GM19455 (cell line): ENCODE measurements at regions not wholly inside any gene's neighbourhood (a gene's known extent, or its start where the extent isn't known, plus 50 kb on each side); places are given as distances from the start of the nearest gene placed in this dataset.
"Not testable (repeated sequence)": the region's sequence is repeated elsewhere in the genome, so short reads cannot be mapped to it uniquely, and the experiment has no call there.

Experiments
- ATAC-seq: cut with Tn5 transposase; IDR thresholded peaks from one replicate; pipeline ENCODE4 v1.9.1; 2021; ENCODE audit not compliant: unreplicated experiment

DNA sequence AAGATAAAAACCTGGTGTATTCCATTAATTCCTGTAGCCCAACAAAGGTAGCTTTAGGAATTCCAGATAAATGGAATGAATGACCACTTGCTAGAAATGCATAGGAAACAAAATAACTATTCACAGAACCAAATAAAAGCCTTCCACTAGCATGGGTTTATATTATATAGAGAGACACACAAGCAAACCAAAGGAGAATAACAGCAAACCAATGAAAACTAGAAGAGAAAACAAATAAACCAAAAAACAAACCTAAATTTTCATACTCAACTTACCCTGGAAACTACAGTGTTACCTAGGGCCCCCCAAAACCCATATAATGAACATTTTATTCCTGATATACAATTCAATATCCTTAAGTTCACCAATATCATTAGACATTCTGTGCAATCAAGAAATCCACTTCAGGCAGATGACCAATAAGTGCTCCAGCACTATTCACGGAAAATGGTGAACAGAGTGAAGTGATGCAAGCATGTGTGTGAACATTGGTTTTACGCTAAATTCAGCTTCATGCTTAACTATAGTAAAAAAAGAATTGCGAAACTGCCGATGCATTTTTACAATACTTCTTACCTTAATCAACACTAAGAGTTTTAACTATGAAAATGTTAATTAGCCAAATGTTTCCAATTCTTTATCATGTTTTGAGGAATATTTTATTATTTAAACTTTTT, 1108.4 kb upstream of the TMEM132C start:
- ATAC-seq = no peak

DNA sequence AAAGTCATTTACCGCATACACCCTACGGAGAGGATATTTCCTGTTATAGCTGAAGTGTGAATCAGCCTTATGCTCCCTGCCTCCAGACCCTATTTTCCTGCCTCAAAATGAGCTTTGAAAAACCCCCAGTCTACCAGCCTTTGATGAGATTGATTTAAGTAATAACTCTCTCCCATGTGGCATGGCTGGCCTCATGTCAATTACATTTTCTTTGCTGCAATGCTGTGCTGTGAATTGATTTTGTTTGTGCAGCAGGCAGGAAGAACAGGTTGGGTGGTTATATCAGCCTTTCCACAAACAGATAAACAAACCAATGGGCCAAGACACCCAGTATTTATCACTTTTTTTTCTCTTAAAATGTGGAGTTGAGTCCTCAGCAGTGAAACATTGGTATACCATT, 1105.5 kb upstream of the TMEM132C start:
- no peak for ATAC-seq

DNA sequence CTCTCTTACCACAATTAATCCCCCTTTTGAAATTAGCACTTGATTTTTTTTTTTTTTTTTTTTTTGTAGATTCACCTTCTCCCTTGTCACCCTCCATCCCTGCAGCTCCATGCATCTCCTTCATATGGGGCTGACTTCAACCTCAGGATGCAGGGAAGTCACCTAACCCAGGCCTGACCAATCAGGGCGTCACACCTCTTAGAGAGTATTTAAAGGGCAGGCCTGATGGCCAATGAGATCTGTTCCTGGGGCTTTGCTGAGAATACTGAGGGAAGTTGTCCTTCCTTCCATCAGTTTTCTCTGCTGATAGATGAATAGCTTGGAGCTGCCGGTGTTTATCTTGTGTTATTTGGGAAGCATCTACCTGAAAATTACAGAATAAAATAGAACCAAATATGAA, 1104.7 kb upstream of the TMEM132C start:
- no peak for ATAC-seq

DNA sequence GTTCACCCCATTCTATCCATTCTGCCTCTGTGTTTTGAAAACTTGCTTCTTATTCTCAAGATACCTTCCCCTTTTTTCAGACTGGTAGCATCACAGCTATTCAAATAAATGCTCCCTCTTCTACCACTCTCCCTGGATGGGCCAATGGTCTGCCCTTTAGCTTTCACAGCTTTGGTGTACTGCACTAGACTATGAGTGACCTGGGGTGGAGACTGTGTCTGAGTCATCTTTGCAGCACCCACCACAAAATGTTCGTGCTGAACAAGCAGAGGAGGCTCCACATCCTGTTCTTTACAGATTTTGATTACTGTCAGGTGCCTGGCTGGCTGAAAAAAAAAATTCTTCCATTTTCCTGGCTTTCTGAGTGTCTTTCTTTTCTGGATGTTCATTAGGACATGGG, 1104.1 kb upstream of the TMEM132C start:
- ATAC-seq = no peak

DNA sequence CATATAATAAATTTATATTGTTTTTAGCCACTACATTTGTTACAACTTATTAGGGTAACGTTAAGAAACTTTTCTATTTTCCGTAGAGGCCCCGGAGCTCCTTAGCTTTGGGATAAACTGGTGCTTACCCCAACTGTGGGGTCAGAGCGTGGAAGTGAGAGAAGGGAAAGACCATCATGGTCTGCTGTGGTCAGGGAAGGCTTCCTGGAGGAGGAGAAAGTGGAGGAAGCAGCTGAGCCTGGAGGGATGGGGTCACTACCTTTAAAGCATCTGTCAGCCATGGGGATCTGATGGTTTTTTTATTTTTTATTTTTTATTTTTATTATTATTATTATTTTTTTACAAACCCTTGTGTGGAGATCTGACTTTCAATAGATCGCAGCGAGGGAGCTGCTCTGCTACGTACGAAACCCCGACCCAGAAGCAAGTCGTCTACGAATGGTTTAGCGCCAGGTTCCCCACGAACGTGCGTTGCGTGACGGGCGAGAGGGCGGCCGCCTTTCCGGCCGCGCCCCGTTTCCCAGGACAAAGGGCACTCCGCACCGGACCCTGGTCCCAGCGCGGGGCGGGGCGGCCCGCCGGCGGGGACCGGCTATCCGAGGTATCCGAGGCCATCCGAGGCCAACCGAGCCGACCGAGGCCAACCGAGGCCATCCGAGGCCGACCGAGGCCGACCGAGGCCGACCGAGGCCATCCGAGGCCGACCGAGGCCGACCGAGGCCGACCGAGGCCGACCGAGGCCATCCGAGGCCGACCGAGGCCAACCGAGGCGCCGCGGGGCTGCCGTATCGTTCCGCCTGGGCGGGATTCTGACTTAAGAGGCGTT, 1101.2 kb upstream of the TMEM132C start:
- ATAC-seq = no peak

DNA sequence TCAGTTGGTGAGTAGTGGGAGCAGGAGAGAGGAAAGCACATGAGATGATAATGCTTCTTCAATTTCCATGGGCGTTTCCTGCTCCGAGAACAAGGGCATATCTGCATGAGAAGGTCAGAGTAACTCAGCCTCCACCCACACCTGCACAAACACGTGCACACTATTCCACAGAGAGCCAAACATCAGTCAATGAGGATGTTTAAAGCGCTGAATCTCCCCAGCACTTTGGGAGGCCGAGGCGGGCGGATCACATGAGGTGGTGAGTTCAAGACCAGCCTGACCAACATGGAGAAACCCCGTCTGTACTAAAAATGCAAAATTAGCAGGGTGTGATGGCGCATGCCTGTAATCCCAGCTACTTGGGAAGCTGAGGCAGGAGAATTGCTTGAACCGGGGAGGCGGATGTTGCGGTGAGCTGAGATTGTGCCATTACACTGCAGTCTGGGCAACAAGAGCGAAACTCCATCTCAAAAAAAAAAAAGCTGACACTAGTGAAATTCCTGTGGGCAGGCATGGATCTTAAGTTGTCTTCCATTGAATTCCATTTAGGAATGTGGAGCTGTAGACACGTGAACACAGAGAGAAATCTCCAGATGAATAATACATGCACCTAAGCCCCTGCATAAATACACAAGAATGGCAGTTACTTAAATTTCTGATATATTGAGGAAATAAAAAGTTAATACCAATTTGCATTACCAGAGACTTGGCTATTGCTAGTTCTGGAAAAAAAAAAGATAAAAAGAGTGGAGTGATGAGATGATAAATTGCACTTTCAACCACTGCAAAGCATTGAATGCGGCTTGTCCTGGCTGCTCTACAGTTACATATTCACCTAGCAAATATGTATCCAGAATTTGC, 1097.4 kb upstream of the TMEM132C start:
- ATAC-seq = no peak

DNA sequence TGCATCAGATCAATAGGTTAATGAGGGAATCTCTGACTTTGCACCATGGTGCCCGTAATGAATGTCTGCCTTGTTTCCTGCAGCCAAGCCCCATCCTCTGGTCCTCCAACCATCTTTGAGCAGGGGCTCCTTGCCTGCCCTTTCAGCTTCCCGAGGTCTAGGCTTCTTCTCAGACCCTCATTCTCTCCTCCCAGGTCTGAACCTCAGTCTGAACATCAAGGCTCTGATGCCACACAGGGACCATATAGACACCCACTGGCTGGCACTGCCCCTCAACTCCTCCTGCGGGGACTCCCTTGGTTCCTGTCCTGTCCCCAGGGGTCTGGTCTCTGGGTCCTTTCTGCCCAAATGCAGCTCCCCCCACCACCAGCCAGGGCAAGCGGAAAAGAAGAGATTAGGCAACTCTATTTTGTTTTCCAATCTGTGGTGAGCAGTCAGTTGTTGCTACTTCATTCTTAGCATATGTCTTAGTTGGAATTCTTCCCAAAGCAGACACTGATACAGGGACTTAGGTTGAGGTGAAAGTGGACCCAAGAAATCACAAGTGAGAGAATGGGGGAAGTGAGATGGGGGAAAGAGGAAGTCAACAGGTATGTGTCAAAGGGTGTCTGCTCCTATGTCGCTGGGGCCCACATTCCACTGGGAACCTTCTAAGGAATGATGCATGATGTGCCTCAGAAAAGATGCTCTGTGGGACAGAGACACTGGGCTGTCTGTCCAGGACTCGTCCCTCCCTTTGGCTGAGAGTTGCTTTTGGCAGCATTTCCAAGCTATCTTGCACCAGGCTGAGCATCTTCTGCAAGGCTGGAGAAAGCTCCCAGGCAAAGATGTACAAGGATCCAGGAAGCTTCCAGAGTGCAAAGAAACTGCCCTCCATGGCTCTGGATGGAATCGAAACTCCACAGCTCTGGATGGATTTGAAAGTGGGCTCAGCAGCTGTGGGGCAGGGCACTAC, 1096.5 kb upstream of the TMEM132C start:
- no peak for ATAC-seq

DNA sequence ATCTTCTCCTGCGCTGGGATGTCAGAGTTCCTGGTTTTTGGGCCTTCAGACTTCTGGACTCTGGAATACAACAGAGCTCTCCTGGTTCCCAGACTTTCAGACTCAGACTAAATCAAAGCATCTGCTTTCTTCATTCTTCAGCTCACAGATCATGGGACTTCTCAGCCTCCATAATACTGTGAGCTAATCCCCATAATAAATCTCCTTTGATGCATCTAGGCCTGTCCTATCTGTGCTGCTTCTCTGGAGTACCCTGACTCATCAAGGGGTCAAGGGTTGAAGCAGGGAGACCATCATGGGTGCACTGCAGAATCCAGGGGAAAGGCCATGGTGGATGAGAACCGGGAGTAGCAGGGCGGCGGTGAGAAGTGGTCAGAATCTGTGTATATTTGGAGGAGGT, 1094.1 kb upstream of the TMEM132C start:
- no peak for ATAC-seq

DNA sequence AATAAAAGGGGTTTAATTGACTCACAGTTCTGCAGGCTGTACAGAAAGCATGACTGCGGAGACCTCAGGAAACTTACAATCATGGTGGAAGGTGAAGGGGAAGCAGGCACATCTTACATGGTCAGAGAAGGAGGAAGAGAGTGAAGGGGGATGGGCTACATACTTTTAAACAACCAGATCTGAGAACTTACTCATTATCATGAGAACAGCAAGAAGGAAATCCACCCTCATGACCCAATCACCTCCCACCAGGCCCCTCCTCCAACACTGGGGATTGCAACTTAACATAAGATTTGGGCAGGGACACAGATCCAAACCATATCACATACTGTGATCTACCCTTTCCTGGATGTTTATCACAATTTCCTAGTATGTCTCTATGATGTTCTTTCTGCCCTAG, 1093.0 kb upstream of the TMEM132C start:
- ATAC-seq = not testable (repeated sequence)

DNA sequence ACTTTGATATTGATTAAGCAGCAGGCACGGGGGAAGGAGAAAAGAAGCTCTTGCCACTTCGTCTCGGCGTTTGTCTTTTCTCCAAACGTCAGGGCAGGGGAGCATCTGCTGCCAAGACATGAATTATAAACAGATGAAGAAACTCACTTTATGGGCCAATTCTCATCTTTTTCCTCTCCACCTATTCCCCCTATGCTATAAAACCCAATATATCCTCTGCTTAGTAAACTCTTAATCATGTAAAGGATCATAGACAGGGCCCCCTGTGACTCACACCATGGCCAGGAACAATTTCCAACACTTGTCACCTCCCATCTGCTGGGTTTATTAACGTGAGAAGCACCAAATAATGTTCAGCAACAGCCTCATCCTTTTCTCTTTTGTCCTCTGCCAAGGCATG, 1092.1 kb upstream of the TMEM132C start:
- ATAC-seq = no peak

DNA sequence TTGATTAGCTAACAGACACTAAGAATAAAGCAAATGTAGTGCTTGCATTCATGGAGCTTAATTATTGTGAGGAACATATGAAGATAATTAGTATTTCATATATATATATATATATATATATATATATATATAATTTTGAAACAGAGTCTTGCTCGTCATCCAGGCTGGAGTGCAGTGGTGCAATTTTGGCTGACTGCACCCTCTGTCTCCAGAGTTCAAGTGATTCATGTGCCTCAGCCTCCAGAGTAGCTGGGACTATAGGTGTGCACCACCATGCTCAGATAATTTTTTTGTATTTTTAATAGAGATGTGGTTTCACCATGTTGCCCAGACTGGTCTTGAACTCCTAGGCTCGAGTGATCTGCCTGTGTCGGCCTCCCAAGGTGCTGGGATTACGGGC, 1091.6 kb upstream of the TMEM132C start:
- ATAC-seq = no peak

DNA sequence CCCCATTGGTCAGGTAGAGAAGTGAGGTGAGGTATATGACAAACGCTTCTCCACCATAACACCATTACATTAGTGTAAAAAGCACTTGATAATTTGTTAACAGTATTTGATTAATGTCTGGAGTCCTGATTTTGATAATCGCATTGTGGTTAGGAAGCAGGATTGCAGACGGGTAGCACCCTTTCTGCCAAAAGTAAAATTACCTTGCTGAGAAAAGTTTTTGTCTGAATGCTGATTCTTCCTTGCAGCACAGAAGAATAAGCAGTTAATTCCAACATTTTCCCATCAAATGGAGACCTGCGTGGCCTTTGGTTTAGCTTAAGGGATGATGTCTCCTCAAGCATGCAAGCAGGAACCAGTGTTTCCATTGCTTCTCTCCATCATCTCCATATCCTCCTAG, 1090.2 kb upstream of the TMEM132C start:
- ATAC-seq = no peak

DNA sequence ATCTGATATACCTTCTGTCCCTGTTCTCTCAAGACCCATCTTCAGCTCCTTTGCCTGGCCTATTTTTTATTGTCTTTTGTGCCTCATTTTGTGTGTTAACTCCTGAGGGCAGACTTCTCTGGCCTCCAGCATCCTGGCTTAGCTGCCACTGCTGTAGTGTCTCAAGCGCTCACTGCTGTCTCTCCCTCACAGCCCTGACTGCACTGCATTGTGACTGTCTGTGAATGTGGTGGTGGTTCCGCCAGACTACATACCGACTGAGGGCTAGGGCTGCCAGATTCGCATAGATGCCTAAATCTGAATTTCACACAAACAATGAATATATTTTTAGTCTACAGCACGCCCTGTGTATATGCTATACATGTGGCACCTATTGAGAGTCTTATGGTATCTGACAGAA, 1088.9 kb upstream of the TMEM132C start:
- no peak for ATAC-seq

DNA sequence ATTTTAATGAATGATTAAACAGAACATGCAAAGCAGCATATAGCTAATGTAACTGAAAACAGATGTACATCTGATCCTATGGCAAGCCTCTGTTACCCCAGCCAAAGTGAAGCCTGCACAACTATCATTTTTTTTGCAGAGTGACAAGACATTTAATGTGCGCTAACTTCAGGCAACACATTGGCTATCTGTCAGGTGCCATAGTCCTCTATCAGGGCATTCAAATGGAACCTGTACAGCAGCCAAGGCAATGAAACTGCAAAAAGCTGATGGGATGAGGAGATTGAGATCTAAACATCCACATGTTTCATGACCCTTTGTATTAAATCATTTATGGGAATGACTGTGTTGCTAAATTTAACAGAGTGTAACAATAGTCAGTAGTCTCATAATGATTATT, 1088.5 kb upstream of the TMEM132C start:
- ATAC-seq = no peak

DNA sequence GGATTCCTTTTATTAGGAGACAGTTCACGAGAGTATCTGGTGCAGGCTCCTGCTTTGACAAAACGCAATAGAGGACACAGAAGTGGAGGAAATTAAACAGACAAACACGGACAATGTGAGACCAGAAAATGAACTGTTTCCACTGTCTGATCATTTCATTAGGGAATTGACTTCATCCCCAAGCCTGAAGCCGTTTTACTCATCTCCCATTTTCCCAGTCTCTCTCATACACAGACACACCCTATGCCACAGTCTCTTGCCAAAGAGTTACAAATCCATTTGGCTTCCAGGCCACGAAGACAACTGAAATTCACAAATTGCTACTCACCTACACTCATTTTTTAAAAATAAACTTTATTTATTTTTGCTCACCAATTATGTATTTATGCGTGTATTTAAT, 1087.8 kb upstream of the TMEM132C start:
- no peak for ATAC-seq

DNA sequence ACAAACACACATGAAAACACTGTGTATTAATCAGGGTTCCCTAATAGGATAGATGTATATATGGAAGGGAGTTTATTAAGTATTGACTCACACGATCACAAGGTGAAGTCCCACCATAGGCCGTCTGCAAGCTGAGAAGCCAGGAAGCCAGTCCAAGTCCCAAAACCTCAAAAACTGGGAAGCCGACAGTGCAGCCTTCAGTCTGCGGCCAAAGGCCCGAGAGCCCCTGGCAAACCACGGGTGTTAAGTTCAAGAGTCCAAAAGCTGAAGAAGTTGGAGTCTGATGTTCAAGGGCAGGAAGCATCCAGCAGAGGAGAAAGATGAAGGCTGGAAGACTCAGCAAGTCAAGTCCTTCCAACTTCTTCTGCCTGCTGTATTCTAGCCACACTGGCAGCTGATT, 1085.0 kb upstream of the TMEM132C start:
- no peak for ATAC-seq

DNA sequence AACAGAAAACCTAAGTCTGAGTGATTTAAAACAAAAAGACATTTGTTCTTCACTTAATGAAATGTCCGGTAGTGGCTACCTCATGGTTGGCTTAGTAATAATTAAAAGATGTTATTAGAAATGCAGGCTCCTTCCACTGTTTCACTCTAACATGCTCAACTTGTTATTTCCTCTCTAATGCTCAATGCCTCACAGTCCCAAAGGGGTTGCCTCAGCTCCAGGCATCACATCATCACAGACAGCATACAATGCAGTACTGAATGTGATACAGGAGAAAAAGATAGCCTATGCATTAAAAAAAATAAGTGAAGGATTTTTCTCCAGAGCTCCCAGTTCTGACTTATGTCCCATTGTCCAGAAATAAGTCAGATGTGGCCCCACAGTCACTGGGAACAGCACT, 1077.0 kb upstream of the TMEM132C start:
- ATAC-seq = no peak

DNA sequence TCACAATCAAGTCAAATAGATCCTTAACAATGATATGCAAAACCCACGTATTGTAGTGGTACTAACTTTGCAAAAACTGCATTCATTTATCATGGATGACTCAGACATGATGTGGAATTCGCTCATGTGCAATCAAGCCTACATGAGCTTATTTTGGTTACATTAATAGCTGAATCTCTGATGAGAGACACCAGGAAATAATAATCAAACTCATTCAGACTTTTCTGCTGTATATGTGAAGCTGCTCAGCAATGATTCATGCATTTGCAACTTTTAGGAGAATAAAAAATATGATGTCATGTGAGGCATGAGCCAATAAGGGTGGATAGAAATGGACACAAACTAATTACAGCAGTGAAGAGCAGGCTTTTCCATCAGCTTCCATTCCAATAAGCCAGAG, 1075.8 kb upstream of the TMEM132C start:
- ATAC-seq = no peak

DNA sequence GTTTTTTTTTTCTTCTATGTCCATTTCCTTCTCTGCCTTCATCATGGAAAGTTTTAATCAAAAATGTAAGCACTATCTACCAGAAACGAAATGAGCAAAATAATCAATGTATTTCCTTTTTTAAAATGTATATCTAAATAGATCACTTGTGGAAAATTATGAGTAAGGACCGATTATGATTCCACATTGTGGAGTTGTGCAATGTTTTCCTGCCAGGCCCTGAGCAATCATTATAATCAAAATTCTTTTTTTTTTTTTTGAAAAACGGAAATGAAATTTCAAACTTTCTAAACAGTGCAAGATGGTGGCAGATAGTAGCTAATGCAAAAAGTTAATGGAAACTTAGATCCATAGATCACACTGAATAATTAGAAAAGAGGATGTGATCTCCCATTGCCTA, 1074.6 kb upstream of the TMEM132C start:
- ATAC-seq = no peak

DNA sequence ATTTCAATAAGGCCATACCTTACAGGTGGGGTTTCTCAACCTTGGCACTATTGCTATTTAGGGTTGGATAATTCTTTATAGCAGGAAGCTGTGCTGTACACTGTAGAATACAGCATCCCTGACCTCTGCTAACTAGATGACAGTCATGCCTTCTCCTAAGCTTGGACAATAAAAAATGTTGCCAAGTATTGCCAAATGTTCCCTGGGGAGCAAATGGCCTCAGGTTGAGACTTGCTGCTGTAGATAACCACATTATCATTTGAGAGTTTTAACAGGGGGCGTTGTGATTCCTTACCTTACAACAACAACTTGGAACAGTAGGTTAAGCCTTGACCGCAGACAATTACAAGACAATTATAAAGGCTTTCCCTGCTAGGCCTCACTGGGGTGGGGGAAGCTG, 1073.6 kb upstream of the TMEM132C start:
- ATAC-seq = no peak

DNA sequence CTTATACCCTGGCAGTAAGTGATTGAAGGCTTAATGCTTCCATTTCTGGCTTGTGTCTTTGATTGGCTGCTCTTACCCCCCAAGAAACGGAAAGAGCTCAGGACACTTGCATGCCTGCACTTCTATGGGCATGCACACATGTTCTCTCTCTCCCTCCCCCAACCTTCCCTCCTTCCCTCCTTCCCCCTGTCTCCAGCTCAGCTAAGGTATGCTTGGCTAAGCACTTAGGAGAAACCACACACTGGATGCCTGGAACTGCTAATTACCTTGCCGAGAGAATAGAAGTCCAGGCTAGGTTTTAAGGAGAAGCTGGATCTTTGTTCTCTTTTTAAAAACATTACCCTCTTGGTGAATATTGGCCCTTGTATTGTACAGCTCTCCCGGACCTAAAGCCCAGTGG, 1072.8 kb upstream of the TMEM132C start:
- no peak for ATAC-seq
